NT2/D1 (cell line): ENCODE measurements at regions not wholly inside any gene's neighbourhood (a gene's known extent, or its start where the extent isn't known, plus 50 kb on each side); places are given as distances from the start of the nearest gene placed in this dataset.

Experiments
- DNase-seq: peaks from one replicate; pipeline ENCODE4 v3.0.0-alpha.2; 2011; ENCODE audit warnings: low read depth, low spot score
- H3K27me3 ChIP-seq: 2 replicates; pipeline ENCODE4 v1.6.0; 2011; ENCODE audit warnings: mild to moderate bottlenecking; ENCODE audit not compliant: insufficient read length, insufficient read depth
- H3K36me3 ChIP-seq: 2 replicates; pipeline ENCODE4 v1.6.1; 2011; ENCODE audit warnings: mild to moderate bottlenecking, low read length, mixed read lengths; ENCODE audit not compliant: insufficient read depth, insufficient read length
- H3K4me1 ChIP-seq: 2 replicates; pipeline ENCODE4 v1.5.1; 2011; ENCODE audit not compliant: insufficient read depth, insufficient read length
- H3K4me3 ChIP-seq: 2 replicates; pipeline ENCODE4 v1.5.1; 2011; ENCODE audit warnings: low read depth; ENCODE audit not compliant: insufficient read length
- H3K9ac ChIP-seq: 2 replicates; pipeline ENCODE4 v1.6.0; 2011; ENCODE audit warnings: low read depth; ENCODE audit not compliant: insufficient read length
- H3K9me3 ChIP-seq: 2 replicates; pipeline ENCODE4 v1.5.1; 2011; ENCODE audit warnings: mild to moderate bottlenecking, low read length; ENCODE audit not compliant: insufficient read depth
- SUZ12 ChIP-seq: IDR thresholded peaks from 2 replicates; pipeline ENCODE4 v1.6.1; 2011; ENCODE audit not compliant: insufficient read length, insufficient read depth; ENCODE audit errors: extremely low read depth
- YY1 ChIP-seq: IDR thresholded peaks from 2 replicates; pipeline ENCODE4 v1.6.1; 2011; ENCODE audit not compliant: insufficient read length, insufficient read depth
- ZNF274 ChIP-seq: IDR thresholded peaks from 2 replicates; pipeline ENCODE4 v1.6.1; 2011; ENCODE audit warnings: mild to moderate bottlenecking, low read depth, low read length

DNA sequence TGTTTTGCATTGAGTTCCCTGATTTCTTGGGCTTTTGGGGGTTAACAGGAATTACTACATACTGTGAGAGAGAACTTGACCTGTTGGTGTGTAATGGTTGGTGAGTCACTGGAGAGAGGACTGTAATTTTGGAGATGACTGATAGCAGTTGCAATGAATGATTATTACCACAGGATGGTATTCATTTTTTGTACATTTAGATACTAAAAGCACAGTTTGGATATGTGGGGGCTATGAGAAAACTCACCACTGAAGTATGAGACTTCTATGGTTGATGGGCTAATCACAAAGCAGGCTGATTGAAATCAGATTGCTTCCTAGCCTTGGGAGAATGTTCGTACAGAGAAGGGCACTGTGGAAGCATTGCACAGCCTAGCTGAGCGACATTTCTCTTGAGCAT, 1571.3 kb upstream of the PRMT6 start:
- no peak for DNase-seq
- Histone ChIP-seq H3K36me3 (no peaks in the 10 kb centered on the region), H3K27me3 (no peaks in the 10 kb centered on the region), H3K4me1 (no peaks in the 10 kb centered on the region), H3K9ac (no peak overlapping the region), H3K4me3 (no peak overlapping the region), H3K9me3 (peaks cover 6% of the 10 kb centered on the region; the same call in 1 of the 2 replicates)
- no peak for TF ChIP-seq YY1
- no peak for TF ChIP-seq ZNF274
- no peak for TF ChIP-seq SUZ12

DNA sequence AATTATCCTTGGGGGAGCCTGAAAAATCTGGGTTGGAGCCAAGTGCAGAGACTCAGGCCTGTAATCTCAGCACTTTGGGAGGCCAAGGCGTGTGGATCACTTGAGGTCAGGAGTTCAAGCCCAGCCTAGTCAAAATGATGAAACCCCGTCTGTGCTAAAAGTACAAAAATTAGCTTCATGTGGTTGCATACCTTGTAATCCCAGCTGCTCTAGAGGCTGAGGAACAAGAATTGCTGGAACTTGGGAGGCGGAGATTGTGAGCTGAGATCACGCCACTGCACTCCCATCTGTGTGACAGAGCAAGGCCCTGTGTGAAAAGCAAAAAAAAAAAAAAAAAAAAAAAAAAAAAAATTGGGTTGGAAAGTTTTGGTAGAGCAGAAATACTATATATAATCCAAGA, 1563.6 kb upstream of the PRMT6 start:
- Histone ChIP-seq H3K4me3 (no peak overlapping the region), H3K9me3 (no peaks in the 10 kb centered on the region; the same call in 1 of the 2 replicates), H3K27me3 (no peaks in the 10 kb centered on the region), H3K9ac (no peak overlapping the region), H3K4me1 (no peaks in the 10 kb centered on the region), H3K36me3 (no peaks in the 10 kb centered on the region)
- DNase-seq: no peak
- TF ChIP-seq YY1 (no peak), ZNF274 (no peak), SUZ12 (no peak)

DNA sequence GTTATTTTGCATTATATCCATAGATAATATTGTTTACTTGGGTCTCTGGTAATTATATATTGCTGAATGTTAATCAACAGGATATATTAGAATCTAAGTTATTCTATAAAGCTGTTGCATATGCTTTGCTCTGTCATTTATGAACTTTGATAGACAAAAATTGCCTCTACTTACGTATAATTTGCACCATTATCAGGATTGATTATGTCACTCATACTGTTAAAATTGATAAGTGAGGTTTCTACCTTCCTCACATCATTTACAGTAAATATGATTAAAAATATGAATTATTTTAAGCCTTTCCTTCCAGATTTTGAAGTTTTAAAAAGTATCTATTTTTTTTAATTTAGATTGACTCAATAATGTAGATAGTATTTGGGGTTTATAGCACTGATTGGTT, 1540.4 kb upstream of the PRMT6 start:
- Histone ChIP-seq H3K36me3 (no peaks in the 10 kb centered on the region), H3K4me3 (no peak overlapping the region), H3K27me3 (no peaks in the 10 kb centered on the region), H3K4me1 (no peaks in the 10 kb centered on the region), H3K9ac (no peak overlapping the region), H3K9me3 (no peaks in the 10 kb centered on the region)
- TF ChIP-seq SUZ12 (no peak), ZNF274 (no peak), YY1 (no peak)
- DNase-seq: no peak

DNA sequence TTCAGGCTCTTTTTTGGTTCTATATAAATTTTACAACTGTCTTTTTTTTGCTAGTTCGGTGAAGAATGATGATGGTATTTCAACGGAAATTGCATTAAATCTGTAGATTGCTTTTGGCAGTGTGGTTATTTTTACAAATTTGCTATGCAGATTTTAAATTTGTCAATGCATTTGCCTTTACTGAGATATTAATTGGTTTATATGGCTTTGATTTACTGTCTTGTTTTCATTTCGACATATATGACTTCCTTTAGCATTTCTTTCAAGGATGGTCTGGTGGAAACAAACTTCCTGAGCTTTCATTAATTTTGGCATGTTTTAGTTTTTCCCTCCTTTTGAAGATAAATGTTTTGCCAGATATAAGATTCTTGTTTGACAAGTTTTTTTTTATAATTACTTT, 1522.5 kb upstream of the PRMT6 start:
- Histone ChIP-seq H3K9ac (no peak overlapping the region), H3K9me3 (no peaks in the 10 kb centered on the region), H3K36me3 (no peaks in the 10 kb centered on the region), H3K27me3 (no peaks in the 10 kb centered on the region), H3K4me1 (no peaks in the 10 kb centered on the region), H3K4me3 (no peak overlapping the region)
- DNase-seq: no peak
- TF ChIP-seq ZNF274 (no peak), SUZ12 (no peak), YY1 (no peak)

DNA sequence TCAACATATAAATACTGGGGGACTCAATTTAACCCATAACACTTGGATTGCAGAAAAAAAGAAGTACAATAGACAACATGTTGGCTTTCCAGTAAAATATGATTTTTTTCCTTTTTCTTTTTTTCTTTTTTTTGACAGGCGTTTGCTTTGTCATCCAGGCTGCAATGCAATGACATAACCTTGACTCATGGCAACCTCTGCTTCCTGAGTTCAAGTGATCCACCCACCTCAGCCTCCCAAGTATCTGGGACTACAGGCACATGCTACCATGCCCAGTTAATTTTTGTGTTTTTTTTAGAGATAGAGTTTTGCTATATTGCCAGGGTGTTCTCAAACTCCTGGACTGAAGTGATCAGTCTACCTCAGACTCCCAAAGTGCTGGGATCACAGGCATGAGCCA, 1512.0 kb upstream of the PRMT6 start:
- Histone ChIP-seq H3K4me1 (no peaks in the 10 kb centered on the region), H3K4me3 (no peak overlapping the region), H3K9me3 (peaks cover 11% of the 10 kb centered on the region; the same call in 1 of the 2 replicates), H3K27me3 (no peaks in the 10 kb centered on the region), H3K9ac (no peak overlapping the region), H3K36me3 (no peaks in the 10 kb centered on the region)
- DNase-seq: no peak
- no peak for TF ChIP-seq YY1
- TF ChIP-seq SUZ12: no peak
- TF ChIP-seq ZNF274: no peak

DNA sequence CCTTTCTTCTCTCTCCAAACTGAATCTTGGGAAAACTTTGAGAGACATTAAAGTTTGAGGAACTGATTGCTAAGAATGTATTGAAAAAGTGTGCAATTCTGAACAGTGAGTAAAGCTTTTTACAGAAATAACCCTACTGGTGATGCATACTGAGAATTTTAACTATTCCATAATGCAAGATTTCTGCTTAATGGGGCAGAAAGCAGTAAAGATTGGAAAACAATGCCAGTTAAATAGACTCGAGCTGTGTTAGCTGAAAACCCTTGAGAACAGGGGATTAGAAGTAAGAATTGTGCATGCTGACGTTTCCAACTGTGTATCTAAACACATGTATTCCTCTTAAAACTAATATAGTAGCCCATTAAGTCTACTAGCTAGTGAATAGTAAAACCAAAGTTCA, 1500.2 kb upstream of the PRMT6 start:
- Histone ChIP-seq H3K9me3 (no peaks in the 10 kb centered on the region), H3K4me3 (no peak overlapping the region), H3K9ac (no peak overlapping the region), H3K27me3 (no peaks in the 10 kb centered on the region), H3K4me1 (no peaks in the 10 kb centered on the region), H3K36me3 (no peaks in the 10 kb centered on the region)
- no peak for DNase-seq
- TF ChIP-seq ZNF274: no peak
- no peak for TF ChIP-seq SUZ12
- no peak for TF ChIP-seq YY1

DNA sequence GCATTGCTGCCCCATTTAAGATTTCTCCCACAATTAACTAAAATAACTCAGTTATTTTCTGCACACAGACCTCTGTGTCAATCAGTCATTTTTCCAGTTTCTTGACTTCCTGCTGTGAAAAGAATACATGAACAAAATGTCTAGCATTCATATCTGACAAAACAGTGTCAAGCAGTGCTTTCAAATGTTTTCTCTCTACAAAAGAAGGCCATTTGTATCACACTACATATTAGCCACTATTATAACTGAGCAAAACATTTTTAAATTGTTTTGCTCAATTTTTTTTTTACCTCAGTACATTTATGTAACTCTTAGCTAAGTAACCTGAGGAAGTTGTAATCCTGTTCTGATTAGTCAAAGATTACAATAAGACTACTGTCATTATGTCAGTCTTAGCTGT, 1498.5 kb upstream of the PRMT6 start:
- no peaks in the 10 kb centered on the region for H3K4me1 ChIP-seq
- no peak overlapping the region for H3K4me3 ChIP-seq
- DNase-seq: no peak
- H3K36me3 ChIP-seq: no peaks in the 10 kb centered on the region
- TF ChIP-seq YY1 (no peak), ZNF274 (no peak), SUZ12 (no peak)
- no peaks in the 10 kb centered on the region for H3K9me3 ChIP-seq
- H3K27me3 ChIP-seq: no peaks in the 10 kb centered on the region
- no peak overlapping the region for H3K9ac ChIP-seq
